ENCODE measurements at regions not wholly inside any gene's neighbourhood (a gene's known extent, or its start where the extent isn't known, plus 50 kb on each side); places are given as distances from the start of the nearest gene placed in this dataset.

DNA sequence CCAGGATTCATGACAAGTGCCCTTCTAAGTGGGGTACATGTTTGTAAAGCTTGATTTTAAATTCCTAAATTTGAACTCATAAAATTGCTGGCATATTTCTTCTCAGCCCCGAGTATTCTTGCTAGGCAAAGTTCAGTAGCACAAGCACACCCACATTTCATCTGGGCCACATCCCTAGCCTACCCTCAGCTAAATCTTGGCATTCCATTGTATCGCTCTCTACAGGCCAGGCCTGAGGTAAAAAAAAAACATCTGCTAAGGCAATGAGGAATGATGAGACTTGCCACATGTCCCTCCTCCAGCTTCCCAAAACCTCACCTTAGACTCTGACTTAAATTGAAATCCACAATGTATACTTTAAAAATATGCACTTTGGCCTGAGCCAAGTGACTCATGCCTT is 51.4 kb upstream of the VCX3B start:
- TF ChIP-seq, protein P1, sequence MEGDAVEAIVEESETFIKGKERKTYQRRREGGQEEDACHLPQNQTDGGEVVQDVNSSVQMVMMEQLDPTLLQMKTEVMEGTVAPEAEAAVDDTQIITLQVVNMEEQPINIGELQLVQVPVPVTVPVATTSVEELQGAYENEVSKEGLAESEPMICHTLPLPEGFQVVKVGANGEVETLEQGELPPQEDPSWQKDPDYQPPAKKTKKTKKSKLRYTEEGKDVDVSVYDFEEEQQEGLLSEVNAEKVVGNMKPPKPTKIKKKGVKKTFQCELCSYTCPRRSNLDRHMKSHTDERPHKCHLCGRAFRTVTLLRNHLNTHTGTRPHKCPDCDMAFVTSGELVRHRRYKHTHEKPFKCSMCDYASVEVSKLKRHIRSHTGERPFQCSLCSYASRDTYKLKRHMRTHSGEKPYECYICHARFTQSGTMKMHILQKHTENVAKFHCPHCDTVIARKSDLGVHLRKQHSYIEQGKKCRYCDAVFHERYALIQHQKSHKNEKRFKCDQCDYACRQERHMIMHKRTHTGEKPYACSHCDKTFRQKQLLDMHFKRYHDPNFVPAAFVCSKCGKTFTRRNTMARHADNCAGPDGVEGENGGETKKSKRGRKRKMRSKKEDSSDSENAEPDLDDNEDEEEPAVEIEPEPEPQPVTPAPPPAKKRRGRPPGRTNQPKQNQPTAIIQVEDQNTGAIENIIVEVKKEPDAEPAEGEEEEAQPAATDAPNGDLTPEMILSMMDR (IDR thresholded peaks at IDR 0.05) = no peak
- DNase-seq (ENCODE audit: low spot score) (no peak), ATAC-seq (ENCODE audit: low FRiP score) (no peak)
